ENCODE measurements at regions not wholly inside any gene's neighbourhood (a gene's known extent, or its start where the extent isn't known, plus 50 kb on each side); places are given as distances from the start of the nearest gene placed in this dataset.

- no peak for DNase-seq (ENCODE audit: low read depth)
- no peak overlapping the region for H3K4me3 ChIP-seq (ENCODE audit: control insufficient read depth, low read depth, low read length)
- peak; percentile 48 for TF ChIP-seq CTCF (IDR thresholded peaks at IDR 0.05; ENCODE audit: control insufficient read depth, insufficient read depth, low read depth, low read length, missing control alignments)
These were observed 60.4 kb upstream of the FAR2 start for GRCh38 chr12:29088611-29089219.

Measured in AG09309 (cell line).